Liver (tissue), 3 donors: ENCODE measurements at regions not wholly inside any gene's neighbourhood (a gene's known extent, or its start where the extent isn't known, plus 50 kb on each side); places are given as distances from the start of the nearest gene placed in this dataset.

ENCODE experiments used
- FOXA1 ChIP-seq: IDR thresholded peaks from 2 replicates; pipeline ENCODE4 v1.6.1; 2016; ENCODE audit warnings: antibody characterized with exemption
- GABPA ChIP-seq, 2 donors: IDR thresholded peaks in 1 of 2; conservative IDR thresholded peaks in 1 of 2; 2 replicates each; pipeline ENCODE4 v1.6.1; 2016; ENCODE audit warnings: antibody characterized with exemption in 2 of 2, mild to moderate bottlenecking in 1 of 2, moderate library complexity in 1 of 2
- HNF4A ChIP-seq, 2 donors: conservative IDR thresholded peaks; 2 replicates each; pipeline ENCODE4 v1.6.1; 2016; ENCODE audit warnings: antibody characterized with exemption in 2 of 2, mild to moderate bottlenecking in 2 of 2
- JUND ChIP-seq, 2 donors: IDR thresholded peaks; 2 replicates each; pipeline ENCODE4 v1.6.1; 2016; ENCODE audit warnings: antibody characterized with exemption in 2 of 2
- RAD21 ChIP-seq, 2 donors: IDR thresholded peaks; 2 replicates each; pipeline ENCODE4 v1.6.1; 2016; ENCODE audit warnings: antibody characterized with exemption in 2 of 2, mild to moderate bottlenecking in 2 of 2
- RXRA ChIP-seq, 2 donors: IDR thresholded peaks; 2 replicates each; pipeline ENCODE4 v1.6.1; 2017 to 2018; ENCODE audit warnings: antibody characterized with exemption in 2 of 2, mild to moderate bottlenecking in 1 of 2
- SP1 ChIP-seq: IDR thresholded peaks from 2 replicates; pipeline ENCODE4 v1.6.1; 2018; ENCODE audit warnings: antibody characterized with exemption, mild to moderate bottlenecking
- TAF1 ChIP-seq: conservative IDR thresholded peaks from 2 replicates; pipeline ENCODE4 v1.6.1; 2016; ENCODE audit warnings: antibody characterized with exemption, mild to moderate bottlenecking
- YY1 ChIP-seq: IDR thresholded peaks from 2 replicates; pipeline ENCODE4 v1.6.1; 2016; ENCODE audit warnings: antibody characterized with exemption, mild to moderate bottlenecking
- TF ChIP-seq, protein P1 (sequence below): fragments of 150-350 bp; IDR thresholded peaks from 2 replicates; pipeline ENCODE4 v1.5.1; 2017; ENCODE audit warnings: improper control_type of control experiment, low read depth, low read length; ENCODE audit not compliant: missing input control
- TF ChIP-seq, protein P2 (sequence below): IDR thresholded peaks from 2 replicates; pipeline ENCODE4 v1.6.1; 2016; ENCODE audit warnings: antibody characterized with exemption
- TF ChIP-seq, protein P3 (sequence below): IDR thresholded peaks from 2 replicates; pipeline ENCODE4 v1.6.1; 2016; ENCODE audit warnings: antibody characterized with exemption, mild to moderate bottlenecking
- TF ChIP-seq, protein P4 (sequence below): IDR thresholded peaks from 2 replicates; pipeline ENCODE4 v1.6.1; 2016; ENCODE audit warnings: antibody characterized with exemption
- TF ChIP-seq, protein P5 (sequence below): IDR thresholded peaks from 2 replicates; pipeline ENCODE4 v1.6.1; 2016; ENCODE audit warnings: antibody characterized with exemption
- donor health status: healthy.
- donor health status: healthy.

DNA sequence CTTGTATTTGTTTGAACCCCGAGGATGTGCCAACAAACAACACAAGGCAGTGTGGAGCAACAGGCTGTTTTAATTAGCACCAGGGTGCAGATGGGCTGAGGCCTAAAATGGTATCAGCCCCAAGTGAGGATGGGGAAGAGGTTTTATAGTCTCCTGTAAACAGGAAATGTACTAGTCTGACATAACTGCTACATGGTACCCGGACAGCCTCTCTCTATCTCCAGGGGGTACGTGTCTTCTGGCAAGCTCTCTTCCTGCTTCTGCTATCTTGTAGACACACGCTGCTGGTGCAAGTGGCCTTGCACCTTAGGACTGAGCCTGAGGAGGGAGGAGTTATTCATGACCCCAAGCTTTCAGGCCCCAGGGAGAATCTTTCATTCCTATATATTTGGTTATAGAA lies 2451.0 kb downstream of the TP53TG3F start:
- TF ChIP-seq, protein P1, sequence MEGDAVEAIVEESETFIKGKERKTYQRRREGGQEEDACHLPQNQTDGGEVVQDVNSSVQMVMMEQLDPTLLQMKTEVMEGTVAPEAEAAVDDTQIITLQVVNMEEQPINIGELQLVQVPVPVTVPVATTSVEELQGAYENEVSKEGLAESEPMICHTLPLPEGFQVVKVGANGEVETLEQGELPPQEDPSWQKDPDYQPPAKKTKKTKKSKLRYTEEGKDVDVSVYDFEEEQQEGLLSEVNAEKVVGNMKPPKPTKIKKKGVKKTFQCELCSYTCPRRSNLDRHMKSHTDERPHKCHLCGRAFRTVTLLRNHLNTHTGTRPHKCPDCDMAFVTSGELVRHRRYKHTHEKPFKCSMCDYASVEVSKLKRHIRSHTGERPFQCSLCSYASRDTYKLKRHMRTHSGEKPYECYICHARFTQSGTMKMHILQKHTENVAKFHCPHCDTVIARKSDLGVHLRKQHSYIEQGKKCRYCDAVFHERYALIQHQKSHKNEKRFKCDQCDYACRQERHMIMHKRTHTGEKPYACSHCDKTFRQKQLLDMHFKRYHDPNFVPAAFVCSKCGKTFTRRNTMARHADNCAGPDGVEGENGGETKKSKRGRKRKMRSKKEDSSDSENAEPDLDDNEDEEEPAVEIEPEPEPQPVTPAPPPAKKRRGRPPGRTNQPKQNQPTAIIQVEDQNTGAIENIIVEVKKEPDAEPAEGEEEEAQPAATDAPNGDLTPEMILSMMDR: no peak
- TF ChIP-seq RXRA (IDR thresholded peaks at IDR 0.05): no peak
- no peak for TF ChIP-seq YY1
- TF ChIP-seq RAD21 (IDR thresholded peaks at IDR 0.05): no peak
- TF ChIP-seq, protein P2, sequence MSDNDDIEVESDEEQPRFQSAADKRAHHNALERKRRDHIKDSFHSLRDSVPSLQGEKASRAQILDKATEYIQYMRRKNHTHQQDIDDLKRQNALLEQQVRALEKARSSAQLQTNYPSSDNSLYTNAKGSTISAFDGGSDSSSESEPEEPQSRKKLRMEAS: no peak
- no peak for TF ChIP-seq GABPA (IDR thresholded peaks at IDR 0.05 in 1 of 2, conservative IDR thresholded peaks at IDR 0.05 in 1 of 2)
- TF ChIP-seq HNF4A (conservative IDR thresholded peaks at IDR 0.05): no peak
- no peak for TF ChIP-seq SP1
- no peak for TF ChIP-seq JUND (IDR thresholded peaks at IDR 0.05)
- TF ChIP-seq, protein P3, sequence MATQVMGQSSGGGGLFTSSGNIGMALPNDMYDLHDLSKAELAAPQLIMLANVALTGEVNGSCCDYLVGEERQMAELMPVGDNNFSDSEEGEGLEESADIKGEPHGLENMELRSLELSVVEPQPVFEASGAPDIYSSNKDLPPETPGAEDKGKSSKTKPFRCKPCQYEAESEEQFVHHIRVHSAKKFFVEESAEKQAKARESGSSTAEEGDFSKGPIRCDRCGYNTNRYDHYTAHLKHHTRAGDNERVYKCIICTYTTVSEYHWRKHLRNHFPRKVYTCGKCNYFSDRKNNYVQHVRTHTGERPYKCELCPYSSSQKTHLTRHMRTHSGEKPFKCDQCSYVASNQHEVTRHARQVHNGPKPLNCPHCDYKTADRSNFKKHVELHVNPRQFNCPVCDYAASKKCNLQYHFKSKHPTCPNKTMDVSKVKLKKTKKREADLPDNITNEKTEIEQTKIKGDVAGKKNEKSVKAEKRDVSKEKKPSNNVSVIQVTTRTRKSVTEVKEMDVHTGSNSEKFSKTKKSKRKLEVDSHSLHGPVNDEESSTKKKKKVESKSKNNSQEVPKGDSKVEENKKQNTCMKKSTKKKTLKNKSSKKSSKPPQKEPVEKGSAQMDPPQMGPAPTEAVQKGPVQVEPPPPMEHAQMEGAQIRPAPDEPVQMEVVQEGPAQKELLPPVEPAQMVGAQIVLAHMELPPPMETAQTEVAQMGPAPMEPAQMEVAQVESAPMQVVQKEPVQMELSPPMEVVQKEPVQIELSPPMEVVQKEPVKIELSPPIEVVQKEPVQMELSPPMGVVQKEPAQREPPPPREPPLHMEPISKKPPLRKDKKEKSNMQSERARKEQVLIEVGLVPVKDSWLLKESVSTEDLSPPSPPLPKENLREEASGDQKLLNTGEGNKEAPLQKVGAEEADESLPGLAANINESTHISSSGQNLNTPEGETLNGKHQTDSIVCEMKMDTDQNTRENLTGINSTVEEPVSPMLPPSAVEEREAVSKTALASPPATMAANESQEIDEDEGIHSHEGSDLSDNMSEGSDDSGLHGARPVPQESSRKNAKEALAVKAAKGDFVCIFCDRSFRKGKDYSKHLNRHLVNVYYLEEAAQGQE: no peak
- TF ChIP-seq FOXA1: no peak
- no peak for TF ChIP-seq TAF1
- TF ChIP-seq, protein P4, sequence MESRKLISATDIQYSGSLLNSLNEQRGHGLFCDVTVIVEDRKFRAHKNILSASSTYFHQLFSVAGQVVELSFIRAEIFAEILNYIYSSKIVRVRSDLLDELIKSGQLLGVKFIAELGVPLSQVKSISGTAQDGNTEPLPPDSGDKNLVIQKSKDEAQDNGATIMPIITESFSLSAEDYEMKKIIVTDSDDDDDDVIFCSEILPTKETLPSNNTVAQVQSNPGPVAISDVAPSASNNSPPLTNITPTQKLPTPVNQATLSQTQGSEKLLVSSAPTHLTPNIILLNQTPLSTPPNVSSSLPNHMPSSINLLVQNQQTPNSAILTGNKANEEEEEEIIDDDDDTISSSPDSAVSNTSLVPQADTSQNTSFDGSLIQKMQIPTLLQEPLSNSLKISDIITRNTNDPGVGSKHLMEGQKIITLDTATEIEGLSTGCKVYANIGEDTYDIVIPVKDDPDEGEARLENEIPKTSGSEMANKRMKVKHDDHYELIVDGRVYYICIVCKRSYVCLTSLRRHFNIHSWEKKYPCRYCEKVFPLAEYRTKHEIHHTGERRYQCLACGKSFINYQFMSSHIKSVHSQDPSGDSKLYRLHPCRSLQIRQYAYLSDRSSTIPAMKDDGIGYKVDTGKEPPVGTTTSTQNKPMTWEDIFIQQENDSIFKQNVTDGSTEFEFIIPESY: no peak
- TF ChIP-seq, protein P5, sequence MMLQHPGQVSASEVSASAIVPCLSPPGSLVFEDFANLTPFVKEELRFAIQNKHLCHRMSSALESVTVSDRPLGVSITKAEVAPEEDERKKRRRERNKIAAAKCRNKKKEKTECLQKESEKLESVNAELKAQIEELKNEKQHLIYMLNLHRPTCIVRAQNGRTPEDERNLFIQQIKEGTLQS: no peak
